NCI-H2107 (cell line): ENCODE measurements at regions not wholly inside any gene's neighbourhood (a gene's known extent, or its start where the extent isn't known, plus 50 kb on each side); places are given as distances from the start of the nearest gene placed in this dataset.

Experiments
- DNase-seq: peaks from one replicate; lab custom pipeline; 2025; lab: John Stamatoyannopoulos, UW

- DNase-seq: no peak
These were observed 457.5 kb upstream of the ZNF608 start for GRCh38 chr5:125203912-125204311.

- no peak for DNase-seq
These were observed 459.3 kb upstream of the ZNF608 start for GRCh38 chr5:125205601-125206225.

GRCh38 chr5:125207856-125208255 lies 461.4 kb upstream of the ZNF608 start:
- DNase-seq: no peak

GRCh38 chr5:125209650-125210049 lies 463.2 kb upstream of the ZNF608 start:
- no peak for DNase-seq

- no peak for DNase-seq
These were observed 464.0 kb upstream of the ZNF608 start for GRCh38 chr5:125210242-125210947.

- DNase-seq: no peak
These were observed 467.6 kb upstream of the ZNF608 start for GRCh38 chr5:125214080-125214479.

- no peak for DNase-seq
These were observed 469.2 kb upstream of the ZNF608 start for GRCh38 chr5:125215593-125215992.

- no peak for DNase-seq
These were observed 473.3 kb upstream of the ZNF608 start for GRCh38 chr5:125219710-125220109.

- no peak for DNase-seq
These were observed 473.8 kb upstream of the ZNF608 start for GRCh38 chr5:125220284-125220683.

GRCh38 chr5:125222597-125223240 lies 476.3 kb upstream of the ZNF608 start:
- DNase-seq: no peak

GRCh38 chr5:125225424-125225823 lies 479.0 kb upstream of the ZNF608 start:
- DNase-seq: no peak

GRCh38 chr5:125226825-125227224 lies 480.4 kb upstream of the ZNF608 start:
- no peak for DNase-seq

- DNase-seq: no peak
These were observed 481.1 kb upstream of the ZNF608 start for GRCh38 chr5:125227333-125228095.

- no peak for DNase-seq
These were observed 482.1 kb upstream of the ZNF608 start for GRCh38 chr5:125228363-125229070.

- no peak for DNase-seq
These were observed 483.1 kb upstream of the ZNF608 start for GRCh38 chr5:125229556-125229955.

- no peak for DNase-seq
These were observed 486.4 kb upstream of the ZNF608 start for GRCh38 chr5:125232779-125233230.

- no peak for DNase-seq
These were observed 487.5 kb upstream of the ZNF608 start for GRCh38 chr5:125233944-125234343.

GRCh38 chr5:125236007-125236406 lies 489.6 kb upstream of the ZNF608 start:
- DNase-seq: no peak

- DNase-seq: no peak
These were observed 490.5 kb upstream of the ZNF608 start for GRCh38 chr5:125236981-125237380.

GRCh38 chr5:125244531-125244930 lies 498.1 kb upstream of the ZNF608 start:
- DNase-seq: no peak

- no peak for DNase-seq
These were observed 498.8 kb upstream of the ZNF608 start for GRCh38 chr5:125245216-125245615.

- DNase-seq: no peak
These were observed 503.0 kb upstream of the ZNF608 start for GRCh38 chr5:125249400-125249799.
